ENCODE measurements at regions not wholly inside any gene's neighbourhood (a gene's known extent, or its start where the extent isn't known, plus 50 kb on each side); places are given as distances from the start of the nearest gene placed in this dataset.

DNA sequence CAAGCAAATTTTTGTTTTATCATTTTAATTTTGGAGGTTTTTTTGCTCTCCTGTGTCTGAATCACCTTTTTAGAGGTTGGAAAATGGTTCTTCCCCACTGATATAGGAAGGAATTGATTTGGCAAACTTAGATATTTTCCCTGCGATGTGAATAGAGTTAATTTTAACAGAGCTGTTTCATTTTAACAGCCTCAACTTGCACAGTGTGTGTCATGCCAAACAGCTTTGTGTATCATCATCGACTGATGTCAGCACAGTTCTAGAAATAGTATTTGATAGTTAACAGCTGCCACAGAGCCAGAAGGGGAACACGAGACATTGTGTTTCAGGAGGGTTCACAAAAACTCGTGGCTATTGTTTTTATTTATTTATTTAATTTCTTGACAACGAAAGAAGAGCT, 243.1 kb upstream of the FOXN3 start:
- DNase-seq: no peak

GRCh38 chr14:89658977-89659670, 242.1 kb upstream of the FOXN3 start:
- DNase-seq: no peak

DNA sequence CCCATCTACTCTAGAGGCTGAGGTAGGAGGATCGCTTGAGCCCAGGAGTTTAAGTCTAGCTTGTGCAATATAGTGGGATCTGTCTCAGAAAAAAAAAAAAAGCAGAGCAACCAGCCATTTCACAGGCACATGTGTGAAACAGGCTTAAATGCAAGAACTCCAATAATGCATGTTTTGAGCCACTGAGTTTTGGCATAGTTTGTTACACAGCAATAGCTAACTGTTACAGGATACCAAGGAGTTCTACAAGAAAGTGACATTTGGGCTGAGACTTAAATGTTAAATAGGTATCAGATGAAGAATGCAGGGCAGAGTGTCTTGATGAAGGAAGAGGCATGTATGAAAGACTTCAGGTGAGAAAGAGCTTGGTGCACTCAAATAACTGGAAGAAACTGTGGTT, 240.0 kb upstream of the FOXN3 start:
- DNase-seq: no peak

GRCh38 chr14:89654998-89655397, 238.0 kb upstream of the FOXN3 start:
- DNase-seq: no peak

GRCh38 chr14:89652352-89652751, 235.3 kb upstream of the FOXN3 start:
- no peak for DNase-seq

DNA sequence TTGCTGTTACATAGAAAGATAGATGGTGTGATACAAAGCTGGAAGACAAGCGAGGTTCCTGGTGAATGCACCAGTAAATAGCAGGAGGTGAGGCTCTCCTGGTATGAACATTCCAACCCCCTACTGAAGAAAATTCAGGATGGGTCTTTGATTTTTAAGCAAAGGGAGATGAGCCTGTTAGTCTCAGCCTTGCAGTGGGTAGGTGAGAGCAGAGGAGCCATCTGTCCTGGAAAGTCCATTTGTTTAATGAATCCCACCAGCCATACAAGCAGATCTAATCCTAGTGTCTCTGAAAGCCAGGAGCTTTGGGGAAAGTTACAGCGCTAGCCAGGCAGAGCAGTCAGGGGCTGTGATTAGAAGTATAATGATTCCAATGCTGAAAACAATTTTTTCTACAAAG, 234.8 kb upstream of the FOXN3 start:
- no peak for DNase-seq

GRCh38 chr14:89650077-89650978, 233.3 kb upstream of the FOXN3 start:
- no peak for DNase-seq

- DNase-seq: no peak
Measured at GRCh38 chr14:89649451-89650075, 232.5 kb upstream of the FOXN3 start.

DNA sequence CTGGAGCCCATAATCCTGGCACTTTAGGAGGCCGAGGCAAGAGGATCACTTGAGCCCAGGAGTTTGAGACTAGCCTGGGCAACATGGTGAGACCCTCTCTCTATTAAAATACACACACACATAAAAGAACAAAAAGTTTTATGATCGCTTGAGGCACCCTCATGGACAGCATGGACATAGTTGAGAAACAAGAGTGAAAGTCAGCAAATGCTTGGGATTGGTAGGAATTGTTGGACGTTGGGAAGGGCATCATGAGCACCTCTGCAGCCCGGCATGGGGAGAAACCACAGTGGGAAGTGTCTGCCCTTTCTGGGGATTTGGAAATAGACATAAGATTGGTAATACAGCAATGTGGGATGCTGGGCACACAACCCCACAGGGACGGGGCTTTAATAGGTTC, 231.9 kb upstream of the FOXN3 start:
- DNase-seq: no peak

DNA sequence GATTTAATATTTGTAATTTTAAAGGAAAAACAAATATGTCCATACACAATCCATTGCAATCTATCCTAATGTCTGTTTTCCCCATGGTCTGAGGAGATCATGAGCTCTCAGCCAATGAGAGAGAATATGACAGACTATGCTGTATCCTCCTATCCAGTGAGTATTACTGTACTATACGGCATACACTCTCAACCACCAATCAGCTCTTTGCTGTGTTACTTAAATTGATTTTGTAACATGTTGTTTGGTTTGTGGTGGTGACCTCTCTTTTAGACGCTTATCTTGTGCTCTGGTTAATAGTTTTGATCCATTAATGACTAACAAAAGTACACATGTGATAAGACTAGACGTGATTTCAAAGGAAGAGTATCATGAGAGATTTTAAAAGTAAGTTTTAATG, 231.5 kb upstream of the FOXN3 start:
- no peak for DNase-seq

DNA sequence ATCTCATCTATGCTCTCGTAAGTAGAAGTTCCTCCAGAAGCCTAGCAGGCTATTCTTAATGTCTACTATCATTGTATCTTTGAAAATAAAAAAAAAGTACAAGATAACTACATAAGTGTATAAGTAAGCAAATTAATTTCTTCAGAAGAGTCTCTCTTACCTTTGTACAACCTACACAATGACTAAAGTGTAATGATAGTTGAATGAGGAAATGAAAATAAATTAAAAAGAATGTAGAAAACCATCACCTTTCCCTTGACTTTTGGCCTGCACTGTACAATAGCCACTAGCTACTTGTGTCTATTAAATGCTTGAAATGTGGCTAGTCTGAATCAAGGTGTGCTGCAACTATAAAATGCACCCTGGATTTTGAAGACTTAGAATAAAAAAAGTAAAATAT, 229.9 kb upstream of the FOXN3 start:
- no peak for DNase-seq

DNA sequence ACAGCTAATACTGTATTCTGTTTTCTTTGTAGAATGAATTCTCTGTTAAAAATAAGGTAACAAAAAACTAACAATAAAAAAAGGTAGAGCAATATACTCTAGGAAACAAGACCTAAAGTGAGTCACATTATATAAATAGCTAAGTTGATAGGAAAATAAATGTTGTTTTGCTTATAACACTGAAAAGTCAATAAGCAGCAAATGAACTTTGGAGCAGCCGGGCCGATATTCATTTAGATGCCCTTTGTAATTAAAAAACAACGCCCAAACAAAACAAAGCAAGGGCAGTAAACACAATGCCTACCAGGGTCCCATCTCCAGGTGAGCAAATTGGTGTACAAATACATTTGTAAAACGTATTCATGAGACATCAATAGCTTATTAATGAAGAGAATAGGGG, 227.6 kb upstream of the FOXN3 start:
- no peak for DNase-seq

- peak; percentile 34 to 74 for DNase-seq
Measured at GRCh38 chr14:89641495-89642175, 224.6 kb upstream of the FOXN3 start.

DNA sequence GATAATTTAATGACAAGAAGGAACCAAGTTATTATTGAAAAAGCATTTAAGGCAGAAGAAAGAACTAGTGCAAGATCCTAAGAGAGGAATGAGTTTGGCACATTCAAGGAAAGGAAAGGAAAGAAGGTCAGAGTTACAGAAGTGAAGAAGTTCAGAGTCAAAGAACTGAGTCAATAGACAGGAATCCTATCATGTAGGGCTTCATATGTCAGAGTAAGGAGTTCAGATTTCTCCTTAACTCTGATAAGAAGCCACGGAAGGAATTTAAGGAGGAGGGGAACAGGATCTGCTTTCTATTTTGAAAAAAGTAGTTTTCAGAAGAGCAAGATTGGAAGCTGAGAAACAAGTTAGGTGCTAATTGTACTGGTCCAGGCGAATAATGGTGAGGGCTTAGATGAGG, 223.1 kb upstream of the FOXN3 start:
- DNase-seq: no peak

- no peak for DNase-seq
Measured at GRCh38 chr14:89639687-89640086, 222.7 kb upstream of the FOXN3 start.

GRCh38 chr14:89638891-89639290, 221.9 kb upstream of the FOXN3 start:
- peak in 1 of 2 donors; percentile 51 for DNase-seq

GRCh38 chr14:89637581-89637980, 220.5 kb upstream of the FOXN3 start:
- DNase-seq: no peak

- no peak for DNase-seq
Measured at GRCh38 chr14:89635615-89636014, 218.6 kb upstream of the FOXN3 start.

DNA sequence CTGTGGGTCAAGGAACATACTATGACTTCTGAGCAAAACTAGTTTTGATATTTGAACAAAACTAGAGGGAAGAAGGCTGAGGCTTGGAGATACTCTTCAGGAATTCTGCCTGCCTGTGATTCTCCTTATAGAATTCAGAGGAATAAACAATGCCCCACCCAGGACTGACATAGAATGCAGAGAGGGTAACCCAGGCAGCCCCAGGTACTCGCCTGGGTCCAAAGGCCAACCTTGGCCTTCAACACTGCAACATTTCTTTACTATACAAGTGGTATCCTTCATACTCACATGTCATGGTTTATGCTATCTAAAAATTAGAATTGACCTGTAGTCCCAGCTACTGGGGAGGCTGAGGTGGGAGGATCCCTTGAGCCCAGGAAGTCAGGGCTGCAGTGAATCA, 217.0 kb upstream of the FOXN3 start:
- no peak for DNase-seq

GRCh38 chr14:89630101-89630829, 213.2 kb upstream of the FOXN3 start:
- DNase-seq: no peak

DNA sequence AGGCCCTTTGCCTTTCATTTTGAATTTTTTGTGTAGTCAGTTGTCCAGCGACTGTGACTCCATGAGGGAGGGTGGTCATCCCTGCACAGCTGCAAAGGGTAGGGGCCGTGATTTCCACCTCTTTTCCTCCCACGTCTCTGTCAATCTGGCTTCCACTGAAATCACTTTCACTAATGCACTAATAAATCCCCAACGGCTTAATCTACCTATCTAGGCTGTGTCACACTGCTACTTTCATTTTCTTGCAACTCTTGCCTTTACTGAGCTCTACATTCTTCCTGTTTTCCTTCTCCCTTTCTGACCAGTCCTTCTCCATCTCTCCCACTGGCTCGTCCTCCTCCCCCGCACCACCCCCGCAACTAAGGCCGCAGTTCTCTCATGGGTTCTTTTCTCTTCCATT, 212.3 kb upstream of the FOXN3 start:
- DNase-seq: no peak

GRCh38 chr14:89628521-89628920, 211.5 kb upstream of the FOXN3 start:
- no peak for DNase-seq

Measured in CD4-positive, alpha-beta T cell treated with Interleukin-4 for 1 hour (primary cell).